ENCODE measurements at regions not wholly inside any gene's neighbourhood (a gene's known extent, or its start where the extent isn't known, plus 50 kb on each side); places are given as distances from the start of the nearest gene placed in this dataset.

GRCh38 chr10:130863044-130863443 lies 448.5 kb downstream of the TCERG1L start:
- WGBS (ENCODE audit: extremely low coverage, insufficient read length, low lambda C conversion rate), result no CpG with 5 or more reads among the region's 8 CpGs
- Histone ChIP-seq H3K79me2 (ENCODE audit: insufficient read depth, low read length) (no peaks in the 10 kb centered on the region), H2BK20ac (ENCODE audit: low read depth, low read length, poor library complexity, severe bottlenecking) (no peak overlapping the region), H4K5ac (ENCODE audit: insufficient read length, low read depth, low read length) (no peak overlapping the region), H3K4ac (ENCODE audit: low read depth, low read length) (no peak overlapping the region), H4K91ac (ENCODE audit: insufficient read length, low read depth, low read length) (no peak overlapping the region), H2AFZ (ENCODE audit: low read length) (no peak overlapping the region), H3K23me2 (ENCODE audit: insufficient read length, low read depth, low read length, poor library complexity, severe bottlenecking) (no peaks in the 10 kb centered on the region), H3K4me1 (ENCODE audit: insufficient read depth, low read length) (no peaks in the 10 kb centered on the region), H2BK12ac (ENCODE audit: insufficient read length, low read depth, low read length) (no peak overlapping the region), H2BK5ac (ENCODE audit: insufficient read length, low read length) (no peak overlapping the region), H4K20me1 (ENCODE audit: control insufficient read depth, insufficient read depth, insufficient read length) (no peaks in the 10 kb centered on the region), H3K56ac (ENCODE audit: insufficient read length, low read depth, low read length) (no peak overlapping the region), H3K9ac (ENCODE audit: extremely low read depth, insufficient read length, low read length) (no peak overlapping the region), H4K8ac (replicated peaks; ENCODE audit: insufficient read length, low read depth, low read length) (no peak overlapping the region), H3K27ac (ENCODE audit: insufficient read length, low read depth, low read length) (no peak overlapping the region), H2BK120ac (ENCODE audit: low read depth, low read length, poor library complexity, severe bottlenecking) (no peak overlapping the region), H3K4me2 (ENCODE audit: insufficient read depth, insufficient read length, low read length) (no peak overlapping the region), H3K14ac (ENCODE audit: insufficient read depth, low read length) (no peak overlapping the region; the same call in 1 of the 2 replicates), H3K18ac (ENCODE audit: insufficient read length, low read depth, low read length) (no peak overlapping the region), H3K27me3 (ENCODE audit: insufficient read depth, low read length) (no peaks in the 10 kb centered on the region; the same call in 1 of the 2 replicates), H2BK15ac (ENCODE audit: low read depth, low read length) (no peak overlapping the region), H3K9me3 (ENCODE audit: control insufficient read depth, low read depth, low read length) (no peaks in the 10 kb centered on the region), H2AK5ac (ENCODE audit: insufficient read length, low read length) (no peak overlapping the region), H3T11ph (ENCODE audit: low read length) (no peak overlapping the region), H3K23ac (ENCODE audit: insufficient read length, low read depth, low read length) (no peak overlapping the region), H3K79me1 (ENCODE audit: insufficient read depth, low read depth, low read length, poor library complexity, severe bottlenecking) (no peaks in the 10 kb centered on the region)
- H3K4me3 Mint-ChIP-seq, result no peak overlapping the region
- H3K27ac Mint-ChIP-seq, result no peak overlapping the region
- H3K27me3 Mint-ChIP-seq (ENCODE audit: low read depth), result peaks cover 2% of the 10 kb centered on the region; the same call in 1 of the 2 replicates
- no peaks in the 10 kb centered on the region for H3K36me3 Mint-ChIP-seq (ENCODE audit: insufficient read depth in 1 of 3, low read depth in 3 of 3)
- no peak for DNase-seq
- TF ChIP-seq, protein P1, sequence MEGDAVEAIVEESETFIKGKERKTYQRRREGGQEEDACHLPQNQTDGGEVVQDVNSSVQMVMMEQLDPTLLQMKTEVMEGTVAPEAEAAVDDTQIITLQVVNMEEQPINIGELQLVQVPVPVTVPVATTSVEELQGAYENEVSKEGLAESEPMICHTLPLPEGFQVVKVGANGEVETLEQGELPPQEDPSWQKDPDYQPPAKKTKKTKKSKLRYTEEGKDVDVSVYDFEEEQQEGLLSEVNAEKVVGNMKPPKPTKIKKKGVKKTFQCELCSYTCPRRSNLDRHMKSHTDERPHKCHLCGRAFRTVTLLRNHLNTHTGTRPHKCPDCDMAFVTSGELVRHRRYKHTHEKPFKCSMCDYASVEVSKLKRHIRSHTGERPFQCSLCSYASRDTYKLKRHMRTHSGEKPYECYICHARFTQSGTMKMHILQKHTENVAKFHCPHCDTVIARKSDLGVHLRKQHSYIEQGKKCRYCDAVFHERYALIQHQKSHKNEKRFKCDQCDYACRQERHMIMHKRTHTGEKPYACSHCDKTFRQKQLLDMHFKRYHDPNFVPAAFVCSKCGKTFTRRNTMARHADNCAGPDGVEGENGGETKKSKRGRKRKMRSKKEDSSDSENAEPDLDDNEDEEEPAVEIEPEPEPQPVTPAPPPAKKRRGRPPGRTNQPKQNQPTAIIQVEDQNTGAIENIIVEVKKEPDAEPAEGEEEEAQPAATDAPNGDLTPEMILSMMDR (conservative IDR thresholded peaks at IDR 0.05), result no peak
- H3K4me1 Mint-ChIP-seq, result peaks cover 4 to 7% of the 10 kb centered on the region in 2 experiments; a peak in 3 of 4 replicates
- no peaks in the 10 kb centered on the region; a peak in 2 of 5 replicates for H3K9me3 Mint-ChIP-seq

Data from H9 (cell line).